NCI-H345 (cell line): ENCODE measurements at regions not wholly inside any gene's neighbourhood (a gene's known extent, or its start where the extent isn't known, plus 50 kb on each side); places are given as distances from the start of the nearest gene placed in this dataset.

Experiments used
- DNase-seq: peaks from one replicate; lab custom pipeline; 2025; lab: John Stamatoyannopoulos, UW

DNA sequence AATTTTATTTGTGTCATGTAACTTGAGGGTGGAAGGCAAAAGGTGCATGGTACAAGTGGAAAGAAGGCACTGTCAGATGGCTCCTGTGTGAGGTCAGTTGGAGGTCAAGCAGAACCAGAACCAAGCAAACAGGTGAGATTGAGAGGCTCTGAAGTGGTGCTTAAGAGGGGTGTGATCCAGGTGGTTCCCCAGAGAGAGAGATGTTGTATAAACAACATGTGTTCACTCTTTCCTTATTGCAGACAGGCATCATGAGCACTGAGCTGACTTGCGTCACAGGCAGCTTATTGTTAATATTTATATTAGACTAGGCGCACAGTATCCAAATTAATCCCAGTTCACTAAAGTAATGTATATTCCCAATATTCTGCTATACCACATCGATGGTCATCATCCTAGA, 56.8 kb downstream of the CXCL13 start:
- peak; percentile 48 for DNase-seq
